SU-DHL-6 (cell line): ENCODE measurements at regions not wholly inside any gene's neighbourhood (a gene's known extent, or its start where the extent isn't known, plus 50 kb on each side); places are given as distances from the start of the nearest gene placed in this dataset.

Source experiments
- CTCF ChIP-seq: fragments of 200-600 bp; sonication (generic); IDR thresholded peaks from one replicate; pipeline ENCODE4 v1.5.1; 2017; ENCODE audit warnings: antibody characterized with exemption, mild to moderate bottlenecking, low read length, moderate library complexity; ENCODE audit not compliant: insufficient read depth, poor library complexity, severe bottlenecking
- EZH2phosphoT487 ChIP-seq: fragments of 200-600 bp; sonication (generic), shearing (Covaris generic); conservative IDR thresholded peaks from 2 replicates; pipeline ENCODE4 v1.6.1; 2018; ENCODE audit warnings: mild to moderate bottlenecking, antibody characterized with exemption, low read length, moderate library complexity, mixed read lengths

GRCh38 chr3:157602424-157602823, 99.2 kb upstream of the VEPH1 start:
- TF ChIP-seq CTCF (no peak), EZH2phosphoT487 (no peak)
